Spleen (tissue), 11 donors: ENCODE measurements at regions not wholly inside any gene's neighbourhood (a gene's known extent, or its start where the extent isn't known, plus 50 kb on each side); places are given as distances from the start of the nearest gene placed in this dataset.

ENCODE experiments used
- DNase-seq: peaks from one replicate; pipeline ENCODE4 v3.0.0-alpha.2; 2020
- H3K27ac ChIP-seq, 8 donors: fragments of 200-600 bp; sonication (generic) in 7 of 8; 1 replicate in 4 of 8; 2 replicates in 4 of 8; pipeline versions ENCODE4 v1.5.0 to v1.8.0; 2016 to 2021; ENCODE audit warnings: inconsistent platforms in 4 of 8, mild to moderate bottlenecking in 4 of 8, moderate library complexity in 1 of 8
- H3K27me3 ChIP-seq, 7 donors: fragments of 200-600 bp; sonication (generic) in 6 of 7; replicated peaks in 1 of 7; 1 replicate in 4 of 7; 2 replicates in 3 of 7; pipeline versions ENCODE4 v1.5.0 to v1.8.0; 2016 to 2021; ENCODE audit warnings: inconsistent platforms in 3 of 7, mild to moderate bottlenecking in 1 of 7
- H3K36me3 ChIP-seq, 6 donors: fragments of 200-600 bp; sonication (generic) in 5 of 6; 1 replicate in 4 of 6; 2 replicates in 2 of 6; pipeline versions ENCODE4 v1.5.0 to v1.8.0; 2016 to 2021; ENCODE audit warnings: inconsistent platforms in 2 of 6
- H3K4me1 ChIP-seq, 6 donors: fragments of 200-600 bp; sonication (generic) in 5 of 6; 1 replicate in 3 of 6; 2 replicates in 3 of 6; pipeline versions ENCODE4 v1.5.0 to v1.8.0; 2016 to 2021; ENCODE audit warnings: inconsistent platforms in 3 of 6
- H3K4me3 ChIP-seq, 8 donors: fragments of 200-600 bp; sonication (generic) in 7 of 8; 1 replicate in 4 of 8; 2 replicates in 4 of 8; pipeline versions ENCODE4 v1.5.0 to v1.8.0; 2016 to 2021; ENCODE audit warnings: inconsistent platforms in 4 of 8, mild to moderate bottlenecking in 4 of 8, moderate library complexity in 2 of 8
- H3K9me3 ChIP-seq, 8 donors: fragments of 200-600 bp; sonication (generic) in 7 of 8; 1 replicate in 4 of 8; 2 replicates in 4 of 8; pipeline versions ENCODE4 v1.5.0 to v1.8.0; 2016 to 2021; ENCODE audit warnings: inconsistent platforms in 4 of 8
- POLR2A ChIP-seq, 3 donors: fragments of 450-650 bp; IDR thresholded peaks; one replicate each; pipeline ENCODE4 v1.5.1; 2017; ENCODE audit warnings: antibody characterized with exemption in 3 of 3, mild to moderate bottlenecking in 1 of 3
- POLR2AphosphoS5 ChIP-seq, 3 donors: sonication (generic); formaldehyde crosslinking; IDR thresholded peaks; one replicate each; pipeline ENCODE4 v1.5.1; 2017; ENCODE audit warnings: antibody characterized with exemption in 3 of 3
- WGBS, 5 donors: extraction: QIAGEN DNeasy Blood & Tissue Kit in 3 of 5; methylation state at CpG; one replicate each; pipeline versions ENCODE4 v1.1.5 to v1.1.7; 2013 to 2018; 5-methylcytosine and 5-hydroxymethylcytosine counted together
- intact Hi-C: fragments of 100-400 bp; cut with DNase I; formaldehyde crosslinking; loops from one replicate; pipeline ENCODE4 v1.15.0; 2023; ENCODE audit warnings: low total_unique reads
- TF ChIP-seq, protein P1 (sequence below), 11 experiments: fragments of 200-600 bp in 7 of 11; fragments of 450-650 bp in 4 of 11; sonication (generic) in 4 of 11; IDR thresholded peaks in 8 of 11; conservative IDR thresholded peaks in 3 of 11; 1 replicate in 7 of 11; 2 replicates in 4 of 11; pipeline versions ENCODE4 v1.4.0 to v1.8.0; 2016 to 2021; ENCODE audit warnings: antibody characterized with exemption in 11 of 11, inconsistent platforms in 4 of 11, mild to moderate bottlenecking in 1 of 11
- donor health status: healthy with polysubstance abuse.
- donor health status: DM: no; HTN: no; CAD: no; lungs with moderate emphysema.
- donor health status: DM: no; HTN: no; CAD: no.
- donor health status: Bipolar disorder and iron deficiency.
- donor health status: healthy.
- donor health status: DM: no; HTN: no; CAD: no.
- donor health status: DM: yes; HTN: yes; CAD: no.

GRCh38 chr11:127288926-127289325 is 288.4 kb upstream of the KIRREL3 start:
- no peak for DNase-seq
- WGBS, 5 donors, result 79 to 97% (median 93%) methylated on average over 4 to 5 of the region's 5 CpGs
- Histone ChIP-seq H3K4me3 (no peak overlapping the region), H3K27ac (no peak overlapping the region), H3K27me3 (no peaks in the 10 kb centered on the region), H3K4me1 (no peaks in the 10 kb centered on the region), H3K9me3 (peaks cover 0 to 43% (median 32%) of the 10 kb centered on the region in 8 donors), H3K36me3 (no peaks in the 10 kb centered on the region)
- intact Hi-C loops, result no loop called here
- no peak for TF ChIP-seq POLR2AphosphoS5 (IDR thresholded peaks at IDR 0.05)
- TF ChIP-seq POLR2A (IDR thresholded peaks at IDR 0.05), result no peak
- TF ChIP-seq, protein P1, sequence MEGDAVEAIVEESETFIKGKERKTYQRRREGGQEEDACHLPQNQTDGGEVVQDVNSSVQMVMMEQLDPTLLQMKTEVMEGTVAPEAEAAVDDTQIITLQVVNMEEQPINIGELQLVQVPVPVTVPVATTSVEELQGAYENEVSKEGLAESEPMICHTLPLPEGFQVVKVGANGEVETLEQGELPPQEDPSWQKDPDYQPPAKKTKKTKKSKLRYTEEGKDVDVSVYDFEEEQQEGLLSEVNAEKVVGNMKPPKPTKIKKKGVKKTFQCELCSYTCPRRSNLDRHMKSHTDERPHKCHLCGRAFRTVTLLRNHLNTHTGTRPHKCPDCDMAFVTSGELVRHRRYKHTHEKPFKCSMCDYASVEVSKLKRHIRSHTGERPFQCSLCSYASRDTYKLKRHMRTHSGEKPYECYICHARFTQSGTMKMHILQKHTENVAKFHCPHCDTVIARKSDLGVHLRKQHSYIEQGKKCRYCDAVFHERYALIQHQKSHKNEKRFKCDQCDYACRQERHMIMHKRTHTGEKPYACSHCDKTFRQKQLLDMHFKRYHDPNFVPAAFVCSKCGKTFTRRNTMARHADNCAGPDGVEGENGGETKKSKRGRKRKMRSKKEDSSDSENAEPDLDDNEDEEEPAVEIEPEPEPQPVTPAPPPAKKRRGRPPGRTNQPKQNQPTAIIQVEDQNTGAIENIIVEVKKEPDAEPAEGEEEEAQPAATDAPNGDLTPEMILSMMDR (IDR thresholded peaks at IDR 0.05 in 8 of 11, conservative IDR thresholded peaks at IDR 0.05 in 3 of 11), result no peak

DNA sequence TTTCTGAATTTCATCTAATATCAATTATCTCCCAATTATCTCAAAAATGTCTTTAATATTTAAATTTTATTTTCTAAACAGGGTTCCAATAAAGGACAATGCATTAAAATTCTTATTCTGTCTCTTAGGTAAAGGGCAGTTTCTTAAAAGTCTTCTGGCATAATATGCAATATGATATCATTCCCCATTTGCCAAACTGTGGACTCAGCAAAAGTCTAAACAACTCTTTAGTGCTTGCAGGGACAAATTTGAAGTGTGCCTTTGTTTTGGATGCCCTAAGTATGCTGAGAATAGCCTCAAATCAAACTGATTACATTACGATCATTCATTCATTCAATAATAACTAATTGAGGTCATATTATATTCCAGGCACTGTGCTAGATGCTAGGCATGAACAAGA is 281.0 kb upstream of the KIRREL3 start:
- WGBS, 5 donors, result 92 to 100% (median 95%) methylated on average over 1 of the region's 1 CpG
- H3K9me3 ChIP-seq, result no peaks in the 10 kb centered on the region

DNA sequence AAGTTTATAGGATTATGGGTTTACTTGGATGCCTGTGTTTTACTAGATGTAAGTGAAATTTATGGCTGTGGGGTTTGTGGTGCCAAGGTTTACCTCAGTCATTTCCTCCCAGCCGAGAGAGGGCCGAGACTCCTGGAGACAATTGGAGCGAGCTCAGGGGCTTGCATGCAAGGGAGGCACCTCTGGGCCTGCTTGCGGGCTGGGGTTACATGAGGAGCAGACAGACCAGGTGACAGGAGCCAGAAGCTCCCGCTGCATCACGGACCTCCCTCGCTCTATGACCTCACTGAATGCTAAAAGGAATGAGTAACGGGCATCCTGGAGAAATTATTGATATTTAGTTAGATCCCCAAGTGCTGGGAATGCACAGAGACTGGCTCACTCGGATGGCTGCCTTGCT is 275.2 kb upstream of the KIRREL3 start:
- no peak for TF ChIP-seq POLR2A (IDR thresholded peaks at IDR 0.05)
- no peak for TF ChIP-seq POLR2AphosphoS5 (IDR thresholded peaks at IDR 0.05)
- TF ChIP-seq, protein P1 (IDR thresholded peaks at IDR 0.05 in 8 of 11, conservative IDR thresholded peaks at IDR 0.05 in 3 of 11), result no peak
- no peaks in the 10 kb centered on the region for H3K4me1 ChIP-seq
- H3K36me3 ChIP-seq, result no peaks in the 10 kb centered on the region
- H3K4me3 ChIP-seq, result no peak overlapping the region
- intact Hi-C loops, result no loop called here
- 19 to 36% (median 21%) methylated on average over 8 to 9 of the region's 9 CpGs for WGBS, 5 donors
- no peak overlapping the region for H3K27ac ChIP-seq
- peaks cover 0 to 5% (median 0%) of the 10 kb centered on the region in 7 donors for H3K27me3 ChIP-seq
- H3K9me3 ChIP-seq, result no peaks in the 10 kb centered on the region
- DNase-seq, result no peak

More for the DNA sequence above, 281.0 kb upstream of the KIRREL3 start:
- no peak for DNase-seq
- Histone ChIP-seq H3K36me3 (no peaks in the 10 kb centered on the region), H3K4me3 (no peak overlapping the region), H3K27me3 (no peaks in the 10 kb centered on the region), H3K4me1 (no peaks in the 10 kb centered on the region), H3K27ac (no peak overlapping the region)
- TF ChIP-seq POLR2A (IDR thresholded peaks at IDR 0.05) (no peak), POLR2AphosphoS5 (IDR thresholded peaks at IDR 0.05) (no peak)
- TF ChIP-seq, protein P1 (IDR thresholded peaks at IDR 0.05 in 8 of 11, conservative IDR thresholded peaks at IDR 0.05 in 3 of 11), result no peak
- intact Hi-C loops, result no loop called here

DNA sequence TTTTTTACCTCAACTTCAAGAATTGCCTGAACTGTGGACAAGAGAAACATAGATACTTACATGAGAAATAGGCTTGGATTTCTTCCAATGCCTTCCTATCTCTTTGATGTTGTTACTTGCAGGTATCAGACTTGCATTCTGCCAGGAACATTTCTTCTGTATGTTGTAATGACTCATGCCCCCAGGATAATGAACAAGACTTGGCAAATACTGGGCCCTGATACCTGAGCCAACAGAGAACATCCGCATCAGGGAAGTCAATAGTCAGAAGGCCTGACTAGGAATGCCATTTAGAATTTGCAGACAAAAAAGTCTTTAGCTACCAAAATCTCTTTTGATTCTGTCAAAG is 273.7 kb upstream of the KIRREL3 start:
- no peak overlapping the region for H3K27ac ChIP-seq
- whole genome bisulfite sequencing, 5 donors, result 90 to 100% (median 97%) methylated on average over 1 of the region's 1 CpG
- H3K36me3 ChIP-seq, result no peaks in the 10 kb centered on the region
- no peak for DNase-seq
- H3K27me3 ChIP-seq, result peaks cover 0 to 5% (median 0%) of the 10 kb centered on the region in 7 donors
- intact Hi-C loops, result no loop called here
- TF ChIP-seq, protein P1 (IDR thresholded peaks at IDR 0.05 in 8 of 11, conservative IDR thresholded peaks at IDR 0.05 in 3 of 11), result no peak
- TF ChIP-seq POLR2AphosphoS5 (IDR thresholded peaks at IDR 0.05) (no peak), POLR2A (IDR thresholded peaks at IDR 0.05) (no peak)
- no peak overlapping the region for H3K4me3 ChIP-seq
- H3K9me3 ChIP-seq, result no peaks in the 10 kb centered on the region
- no peaks in the 10 kb centered on the region for H3K4me1 ChIP-seq
